ENCODE measurements at regions not wholly inside any gene's neighbourhood (a gene's known extent, or its start where the extent isn't known, plus 50 kb on each side); places are given as distances from the start of the nearest gene placed in this dataset.

DNA sequence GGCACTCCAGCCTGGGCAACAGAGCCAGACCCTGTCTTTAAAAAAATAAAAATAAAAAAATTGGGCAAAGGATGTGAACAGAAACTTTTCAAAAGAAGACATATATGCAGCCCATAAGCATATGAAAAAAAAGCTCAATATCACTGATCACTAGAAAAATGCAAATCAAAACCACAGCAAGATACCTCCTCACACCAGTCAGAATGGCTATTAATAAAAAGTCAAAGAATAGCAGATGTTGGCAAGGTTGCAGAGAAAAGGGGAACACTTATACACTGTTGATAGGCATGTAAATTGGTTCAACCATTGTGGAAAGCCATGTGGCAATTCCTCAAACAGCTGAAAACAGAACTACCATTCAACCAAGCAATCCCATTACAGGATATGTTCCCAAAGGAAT, 204.1 kb upstream of the SRD5A2 start:
- no peak for DNase-seq
- Histone ChIP-seq H2AFZ (replicated peaks; ENCODE audit: low read length, poor library complexity) (no peak overlapping the region), H3K4me2 (ENCODE audit: low read depth, low read length) (no peak overlapping the region), H3K27me3 (ENCODE audit: control insufficient read depth, insufficient read depth, low read length) (no peaks in the 10 kb centered on the region), H3K56ac (ENCODE audit: extremely low read depth, insufficient read depth, low read length) (no peak overlapping the region), H2AK5ac (ENCODE audit: low read depth, low read length) (no peak overlapping the region), H3K4me1 (ENCODE audit: control insufficient read depth, insufficient read depth, low read length) (no peaks in the 10 kb centered on the region), H3K27ac (ENCODE audit: insufficient read depth, low read length) (no peak overlapping the region), H2BK15ac (ENCODE audit: low read depth, low read length) (no peak overlapping the region), H4K8ac (ENCODE audit: low read depth in 2 of 2, low read length in 2 of 2) (no peak overlapping the region), H3K14ac (replicated peaks; ENCODE audit: low read depth, low read length) (no peak overlapping the region), H3K9me1 (ENCODE audit: insufficient read depth, low read length) (no peaks in the 10 kb centered on the region), H2AK9ac (replicated peaks; ENCODE audit: low read depth, low read length, poor library complexity) (no peak overlapping the region), H3K9me3 (ENCODE audit: control insufficient read depth, insufficient read depth, low read length) (no peaks in the 10 kb centered on the region), H3K9ac (ENCODE audit: low read depth, low read length) (no peak overlapping the region), H2BK5ac (ENCODE audit: low read depth, low read length, poor library complexity, severe bottlenecking) (no peak overlapping the region), H4K20me1 (ENCODE audit: insufficient read depth, low read length) (no peaks in the 10 kb centered on the region), H2BK20ac (ENCODE audit: low read depth, low read length) (no peak overlapping the region), H3K18ac (ENCODE audit: low read depth, low read length) (no peak overlapping the region), H3K79me1 (ENCODE audit: low read depth in 1 of 2, low read length in 2 of 2) (no peaks in the 10 kb centered on the region), H3K36me3 (ENCODE audit: control insufficient read depth, insufficient read depth, low read length) (no peaks in the 10 kb centered on the region), H3K23ac (ENCODE audit: low read depth, low read length) (no peak overlapping the region), H3K4me3 (ENCODE audit: insufficient read depth, low read depth, low read length) (no peak overlapping the region), H3K4ac (ENCODE audit: low read depth, low read length) (no peak overlapping the region), H4K91ac (ENCODE audit: insufficient read depth, low read depth, low read length) (no peak overlapping the region), H4K5ac (ENCODE audit: low read depth, low read length) (no peak overlapping the region), H2BK120ac (ENCODE audit: low read depth, low read length) (no peak overlapping the region)
- dilution Hi-C loops (cut with HindIII; ENCODE audit: low sequenced_read_pairs, unreplicated experiment): no loop called here
- ChIA-PET CTCF (no interaction called here), POLR2A (ENCODE audit: unreplicated experiment) (no interaction called here)
- in situ Hi-C loops (cut with MboI; ENCODE audit: low sequenced_read_pairs): no loop called here
- no peak for TF ChIP-seq MXI1 (IDR thresholded peaks at IDR 0.05; ENCODE audit: borderline replicate concordance, low read depth, low read length)
- no peak for TF ChIP-seq SMC3 (IDR thresholded peaks at IDR 0.05; ENCODE audit: low read depth, low read length)
- no peak for TF ChIP-seq RAD21 (IDR thresholded peaks at IDR 0.05; ENCODE audit: low read length)
- no peak for TF ChIP-seq BHLHE40 (IDR thresholded peaks at IDR 0.05; ENCODE audit: low read depth, low read length)
- no peak for TF ChIP-seq CHD1 (IDR thresholded peaks at IDR 0.05; ENCODE audit: low read depth, low read length)
- no peak for TF ChIP-seq MAFK (IDR thresholded peaks at IDR 0.05; ENCODE audit: low read depth, low read length)
- TF ChIP-seq FOS (IDR thresholded peaks at IDR 0.05; ENCODE audit: low read depth, low read length): no peak
- no peak for TF ChIP-seq CEBPB (IDR thresholded peaks at IDR 0.05; ENCODE audit: low read depth, low read length)
- TF ChIP-seq, protein P1, sequence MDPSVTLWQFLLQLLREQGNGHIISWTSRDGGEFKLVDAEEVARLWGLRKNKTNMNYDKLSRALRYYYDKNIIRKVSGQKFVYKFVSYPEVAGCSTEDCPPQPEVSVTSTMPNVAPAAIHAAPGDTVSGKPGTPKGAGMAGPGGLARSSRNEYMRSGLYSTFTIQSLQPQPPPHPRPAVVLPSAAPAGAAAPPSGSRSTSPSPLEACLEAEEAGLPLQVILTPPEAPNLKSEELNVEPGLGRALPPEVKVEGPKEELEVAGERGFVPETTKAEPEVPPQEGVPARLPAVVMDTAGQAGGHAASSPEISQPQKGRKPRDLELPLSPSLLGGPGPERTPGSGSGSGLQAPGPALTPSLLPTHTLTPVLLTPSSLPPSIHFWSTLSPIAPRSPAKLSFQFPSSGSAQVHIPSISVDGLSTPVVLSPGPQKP (IDR thresholded peaks at IDR 0.05; ENCODE audit: borderline replicate concordance, low read depth, low read length): no peak
- TF ChIP-seq, protein P2, sequence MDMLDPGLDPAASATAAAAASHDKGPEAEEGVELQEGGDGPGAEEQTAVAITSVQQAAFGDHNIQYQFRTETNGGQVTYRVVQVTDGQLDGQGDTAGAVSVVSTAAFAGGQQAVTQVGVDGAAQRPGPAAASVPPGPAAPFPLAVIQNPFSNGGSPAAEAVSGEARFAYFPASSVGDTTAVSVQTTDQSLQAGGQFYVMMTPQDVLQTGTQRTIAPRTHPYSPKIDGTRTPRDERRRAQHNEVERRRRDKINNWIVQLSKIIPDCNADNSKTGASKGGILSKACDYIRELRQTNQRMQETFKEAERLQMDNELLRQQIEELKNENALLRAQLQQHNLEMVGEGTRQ (IDR thresholded peaks at IDR 0.05; ENCODE audit: low read depth, low read length): no peak
- TF ChIP-seq RCOR1 (IDR thresholded peaks at IDR 0.05; ENCODE audit: insufficient replicate concordance, low read length): no peak
- no peak for TF ChIP-seq MAZ (IDR thresholded peaks at IDR 0.05; ENCODE audit: borderline replicate concordance, low read depth, low read length)
- TF ChIP-seq POLR2A (IDR thresholded peaks at IDR 0.05; ENCODE audit: low read depth, low read length): no peak
- no peak for TF ChIP-seq RFX5 (IDR thresholded peaks at IDR 0.05; ENCODE audit: low read depth, low read length)
- TF ChIP-seq, protein P3, sequence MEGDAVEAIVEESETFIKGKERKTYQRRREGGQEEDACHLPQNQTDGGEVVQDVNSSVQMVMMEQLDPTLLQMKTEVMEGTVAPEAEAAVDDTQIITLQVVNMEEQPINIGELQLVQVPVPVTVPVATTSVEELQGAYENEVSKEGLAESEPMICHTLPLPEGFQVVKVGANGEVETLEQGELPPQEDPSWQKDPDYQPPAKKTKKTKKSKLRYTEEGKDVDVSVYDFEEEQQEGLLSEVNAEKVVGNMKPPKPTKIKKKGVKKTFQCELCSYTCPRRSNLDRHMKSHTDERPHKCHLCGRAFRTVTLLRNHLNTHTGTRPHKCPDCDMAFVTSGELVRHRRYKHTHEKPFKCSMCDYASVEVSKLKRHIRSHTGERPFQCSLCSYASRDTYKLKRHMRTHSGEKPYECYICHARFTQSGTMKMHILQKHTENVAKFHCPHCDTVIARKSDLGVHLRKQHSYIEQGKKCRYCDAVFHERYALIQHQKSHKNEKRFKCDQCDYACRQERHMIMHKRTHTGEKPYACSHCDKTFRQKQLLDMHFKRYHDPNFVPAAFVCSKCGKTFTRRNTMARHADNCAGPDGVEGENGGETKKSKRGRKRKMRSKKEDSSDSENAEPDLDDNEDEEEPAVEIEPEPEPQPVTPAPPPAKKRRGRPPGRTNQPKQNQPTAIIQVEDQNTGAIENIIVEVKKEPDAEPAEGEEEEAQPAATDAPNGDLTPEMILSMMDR (conservative IDR thresholded peaks at IDR 0.05; ENCODE audit: low read depth, low read length): no peak
- TF ChIP-seq NFE2L2 (IDR thresholded peaks at IDR 0.05; ENCODE audit: low read depth, low read length): no peak
- intact Hi-C loops (cut with micrococcal nuclease): no loop called here
- no peak for ATAC-seq (ENCODE audit: low read depth)
- no TSS peak for BruUV-seq (replicated peaks)

All from IMR-90 (cell line).